GM10266 (cell line): ENCODE measurements at regions not wholly inside any gene's neighbourhood (a gene's known extent, or its start where the extent isn't known, plus 50 kb on each side); places are given as distances from the start of the nearest gene placed in this dataset.

Experiments
- DNase-seq: peaks from one replicate; pipeline ENCODE4 v3.0.0; 2012; ENCODE audit errors: extremely low spot score
- TF ChIP-seq, protein P1 (sequence below): IDR thresholded peaks from 2 replicates; pipeline ENCODE4 v1.5.1; 2012; ENCODE audit warnings: mild to moderate bottlenecking, low read depth; ENCODE audit not compliant: control insufficient read depth, insufficient read depth; ENCODE audit errors: missing control alignments

DNA sequence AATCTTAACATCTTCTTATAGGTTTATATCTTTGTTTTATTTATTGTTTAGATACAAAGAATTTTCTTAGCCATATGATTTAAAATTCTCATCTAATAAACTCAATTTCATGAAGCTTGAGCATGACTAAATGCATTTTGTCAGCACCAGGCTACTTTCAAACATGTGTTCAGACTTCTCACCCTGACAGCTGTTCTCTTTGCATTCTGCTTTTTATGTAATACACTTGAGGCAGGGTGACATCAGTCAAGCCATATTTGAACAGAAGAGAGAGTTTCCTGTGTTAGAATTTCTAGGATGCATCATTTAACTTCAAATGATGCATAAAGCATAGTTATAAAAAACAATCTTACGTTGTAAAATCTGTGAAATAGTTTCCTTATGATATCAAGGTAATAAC, 1295.1 kb upstream of the PCDH20 start:
- DNase-seq: no peak

DNA sequence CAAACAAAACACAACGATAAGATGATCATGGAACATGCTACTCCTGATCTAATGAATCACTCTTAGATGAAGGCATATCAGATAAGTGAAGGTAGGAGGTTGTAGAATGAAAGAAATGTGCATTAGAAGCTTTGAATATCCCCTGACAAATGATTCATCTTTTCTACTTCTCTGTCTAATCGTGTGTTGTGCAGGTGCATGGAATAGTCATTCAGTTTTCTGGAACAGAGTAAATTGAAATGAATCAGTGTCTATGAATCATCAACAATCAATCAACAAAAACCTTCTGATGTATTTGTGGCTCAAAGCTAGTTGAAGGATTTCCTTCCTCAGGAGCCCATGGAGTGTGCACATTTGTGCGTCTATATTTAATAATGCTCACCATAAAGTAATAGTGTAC, 1290.4 kb upstream of the PCDH20 start:
- TF ChIP-seq, protein P1, sequence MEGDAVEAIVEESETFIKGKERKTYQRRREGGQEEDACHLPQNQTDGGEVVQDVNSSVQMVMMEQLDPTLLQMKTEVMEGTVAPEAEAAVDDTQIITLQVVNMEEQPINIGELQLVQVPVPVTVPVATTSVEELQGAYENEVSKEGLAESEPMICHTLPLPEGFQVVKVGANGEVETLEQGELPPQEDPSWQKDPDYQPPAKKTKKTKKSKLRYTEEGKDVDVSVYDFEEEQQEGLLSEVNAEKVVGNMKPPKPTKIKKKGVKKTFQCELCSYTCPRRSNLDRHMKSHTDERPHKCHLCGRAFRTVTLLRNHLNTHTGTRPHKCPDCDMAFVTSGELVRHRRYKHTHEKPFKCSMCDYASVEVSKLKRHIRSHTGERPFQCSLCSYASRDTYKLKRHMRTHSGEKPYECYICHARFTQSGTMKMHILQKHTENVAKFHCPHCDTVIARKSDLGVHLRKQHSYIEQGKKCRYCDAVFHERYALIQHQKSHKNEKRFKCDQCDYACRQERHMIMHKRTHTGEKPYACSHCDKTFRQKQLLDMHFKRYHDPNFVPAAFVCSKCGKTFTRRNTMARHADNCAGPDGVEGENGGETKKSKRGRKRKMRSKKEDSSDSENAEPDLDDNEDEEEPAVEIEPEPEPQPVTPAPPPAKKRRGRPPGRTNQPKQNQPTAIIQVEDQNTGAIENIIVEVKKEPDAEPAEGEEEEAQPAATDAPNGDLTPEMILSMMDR: no peak
- no peak for DNase-seq

More for the DNA sequence above, 1295.1 kb upstream of the PCDH20 start:
- TF ChIP-seq, protein P1: no peak

DNA sequence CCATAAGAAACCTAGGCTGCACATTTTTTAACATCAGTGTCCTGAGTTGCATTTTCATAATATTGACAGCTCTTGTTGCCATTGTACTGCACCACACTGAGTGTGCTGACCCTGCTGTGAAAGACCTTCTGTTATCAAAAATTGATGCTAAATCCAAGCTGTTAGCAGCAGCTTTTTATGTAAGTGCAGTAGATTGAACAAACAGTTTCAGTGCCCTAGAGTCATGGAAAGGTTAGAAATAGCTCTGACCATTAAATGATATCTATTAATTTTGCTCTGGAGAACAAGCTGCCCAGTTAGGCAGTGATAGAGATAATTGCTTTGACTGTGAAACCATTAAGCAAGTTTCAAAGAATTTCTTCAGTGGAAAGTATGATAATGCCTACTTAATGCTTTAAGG, 1289.2 kb upstream of the PCDH20 start:
- no peak for DNase-seq
- TF ChIP-seq, protein P1: no peak

DNA sequence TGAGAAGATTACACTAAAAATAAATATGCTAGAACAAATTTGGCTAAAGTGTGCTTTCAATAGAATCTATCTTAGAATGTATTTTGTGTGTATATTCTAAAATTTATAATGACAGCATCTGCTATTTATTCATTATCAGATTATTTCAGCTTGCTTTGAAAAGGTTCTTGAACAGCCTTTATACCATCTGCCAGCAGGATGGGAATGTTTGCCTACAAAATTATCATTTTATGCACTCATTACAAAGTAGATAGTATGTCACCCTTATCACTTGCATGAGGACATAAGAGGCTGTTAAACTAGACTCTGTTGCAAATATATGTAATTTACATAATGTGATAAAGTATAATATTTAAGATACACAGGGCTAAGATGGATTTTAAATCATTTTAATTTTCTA, 1286.9 kb upstream of the PCDH20 start:
- TF ChIP-seq, protein P1: no peak
- no peak for DNase-seq

DNA sequence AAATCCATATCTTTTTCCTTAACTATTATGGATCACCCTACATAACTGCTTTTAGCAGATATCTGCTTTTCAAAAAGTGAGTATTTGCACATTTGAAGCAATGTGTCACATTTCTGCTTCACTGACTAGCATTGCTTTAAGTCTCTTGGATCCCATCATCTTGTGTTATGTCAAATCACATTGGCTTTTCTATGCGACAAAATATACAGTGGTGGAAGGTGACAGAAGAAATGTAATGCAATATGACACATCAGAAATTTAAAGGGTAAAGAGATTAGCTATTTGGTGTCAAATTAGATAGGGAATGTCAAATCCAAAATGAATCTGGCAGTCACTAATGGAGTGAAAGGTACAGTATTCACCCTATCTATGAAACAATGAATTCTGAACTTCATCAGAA, 1282.1 kb upstream of the PCDH20 start:
- no peak for DNase-seq
- TF ChIP-seq, protein P1: no peak

DNA sequence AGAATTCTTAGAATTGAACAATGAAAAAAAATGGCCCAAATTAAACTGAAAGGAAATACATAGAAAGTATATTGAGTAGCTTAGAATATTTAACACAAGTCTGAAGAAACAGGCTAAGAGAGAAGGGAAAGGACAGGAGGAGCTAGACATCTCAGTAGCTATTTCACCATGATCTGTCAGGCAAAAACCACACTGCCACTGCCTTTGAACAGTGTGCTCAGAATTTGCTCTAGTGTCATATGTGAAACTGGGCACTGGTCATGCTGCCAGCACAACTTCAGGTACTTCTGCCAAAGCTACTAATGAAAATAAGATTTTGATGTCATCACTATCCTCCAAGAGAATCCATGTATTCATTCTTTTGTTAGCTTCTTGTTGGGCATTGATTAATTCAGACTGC, 1280.8 kb upstream of the PCDH20 start:
- TF ChIP-seq, protein P1: no peak
- no peak for DNase-seq

DNA sequence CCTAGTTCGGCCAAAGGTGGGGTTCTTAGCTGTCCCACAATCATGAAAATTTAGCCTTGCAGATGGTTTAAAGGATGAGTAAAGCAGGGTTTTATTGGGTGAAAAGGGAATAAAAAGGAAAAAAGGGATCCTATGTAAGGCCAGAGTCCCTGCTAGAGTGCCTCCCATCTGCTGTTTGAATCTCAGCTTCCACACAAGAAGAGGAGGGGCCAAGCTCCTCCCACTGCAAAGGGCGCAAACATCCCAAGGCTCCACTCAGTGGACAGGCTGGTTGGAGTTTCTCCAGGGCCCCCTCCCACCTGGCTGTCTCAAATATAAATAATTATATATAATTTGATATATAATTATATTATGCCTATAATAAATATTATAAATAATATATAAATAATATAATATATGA, 1272.1 kb upstream of the PCDH20 start:
- DNase-seq: no peak

More for the DNA sequence above, 1272.1 kb upstream of the PCDH20 start:
- TF ChIP-seq, protein P1: no peak
